Colonic mucosa (tissue), 4 donors: ENCODE measurements at regions not wholly inside any gene's neighbourhood (a gene's known extent, or its start where the extent isn't known, plus 50 kb on each side); places are given as distances from the start of the nearest gene placed in this dataset.

Source experiments
- DNase-seq: peaks from one replicate; pipeline ENCODE4 v3.0.0-alpha.2; 2020
- H3K27ac ChIP-seq: fragments of 200-600 bp; one replicate; pipeline ENCODE4 v1.8.0; 2021
- H3K27me3 ChIP-seq: fragments of 200-600 bp; one replicate; pipeline ENCODE4 v1.8.0; 2021
- H3K36me3 ChIP-seq: fragments of 200-600 bp; one replicate; pipeline ENCODE4 v1.8.0; 2021
- H3K4me1 ChIP-seq: fragments of 200-600 bp; one replicate; pipeline ENCODE4 v1.8.0; 2021; ENCODE audit warnings: mild to moderate bottlenecking
- H3K4me3 ChIP-seq: fragments of 200-600 bp; one replicate; pipeline ENCODE4 v1.8.0; 2021
- H3K9ac ChIP-seq, 2 donors: one replicate each; pipeline ENCODE4 v1.7.0; 2013; ENCODE audit warnings: control low read depth in 2 of 2, low read depth in 2 of 2, low read length in 2 of 2
- H3K9me3 ChIP-seq: fragments of 200-600 bp; one replicate; pipeline ENCODE4 v1.8.0; 2021
- intact Hi-C: fragments of 100-400 bp; cut with DNase I; formaldehyde crosslinking; loops from one replicate; pipeline ENCODE4 v1.14.1; 2022
- TF ChIP-seq, protein P1 (sequence below): fragments of 200-600 bp; IDR thresholded peaks from one replicate; pipeline ENCODE4 v1.8.0; 2022; ENCODE audit warnings: antibody characterized with exemption, mild to moderate bottlenecking
- donor health status: healthy.
- donor health status: DM: no; HTN: no; CAD: no.
- donor health status: DM: no; HTN: no; CAD: no.

DNA sequence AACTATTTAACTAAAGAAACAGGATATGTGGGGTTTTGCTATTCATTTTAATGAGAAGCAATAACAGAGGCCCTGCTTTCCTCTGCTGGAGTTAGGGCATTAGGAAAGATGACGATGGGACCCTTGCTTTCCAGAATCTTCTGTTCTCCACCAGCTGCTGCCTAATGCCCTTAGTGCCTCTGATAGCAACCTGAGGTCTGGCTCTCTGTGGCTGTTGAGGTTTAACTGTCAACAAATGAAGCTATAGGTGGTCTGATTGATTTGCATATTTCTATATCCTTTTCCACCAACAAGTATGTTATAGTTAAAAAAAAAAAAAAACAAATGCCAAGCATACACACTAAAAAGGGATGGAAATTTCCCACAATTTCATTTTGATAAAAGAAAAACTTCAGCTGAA, 115.1 kb upstream of the NCK2 start:
- TF ChIP-seq, protein P1, sequence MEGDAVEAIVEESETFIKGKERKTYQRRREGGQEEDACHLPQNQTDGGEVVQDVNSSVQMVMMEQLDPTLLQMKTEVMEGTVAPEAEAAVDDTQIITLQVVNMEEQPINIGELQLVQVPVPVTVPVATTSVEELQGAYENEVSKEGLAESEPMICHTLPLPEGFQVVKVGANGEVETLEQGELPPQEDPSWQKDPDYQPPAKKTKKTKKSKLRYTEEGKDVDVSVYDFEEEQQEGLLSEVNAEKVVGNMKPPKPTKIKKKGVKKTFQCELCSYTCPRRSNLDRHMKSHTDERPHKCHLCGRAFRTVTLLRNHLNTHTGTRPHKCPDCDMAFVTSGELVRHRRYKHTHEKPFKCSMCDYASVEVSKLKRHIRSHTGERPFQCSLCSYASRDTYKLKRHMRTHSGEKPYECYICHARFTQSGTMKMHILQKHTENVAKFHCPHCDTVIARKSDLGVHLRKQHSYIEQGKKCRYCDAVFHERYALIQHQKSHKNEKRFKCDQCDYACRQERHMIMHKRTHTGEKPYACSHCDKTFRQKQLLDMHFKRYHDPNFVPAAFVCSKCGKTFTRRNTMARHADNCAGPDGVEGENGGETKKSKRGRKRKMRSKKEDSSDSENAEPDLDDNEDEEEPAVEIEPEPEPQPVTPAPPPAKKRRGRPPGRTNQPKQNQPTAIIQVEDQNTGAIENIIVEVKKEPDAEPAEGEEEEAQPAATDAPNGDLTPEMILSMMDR: no peak
- intact Hi-C loops: no loop called here
- no peaks in the 10 kb centered on the region for H3K36me3 ChIP-seq

GRCh38 chr2:105627534-105627933, 117.2 kb upstream of the NCK2 start:
- intact Hi-C loops: no loop called here
- Histone ChIP-seq H3K4me1 (no peaks in the 10 kb centered on the region), H3K27me3 (no peaks in the 10 kb centered on the region), H3K9ac (no peak overlapping the region), H3K4me3 (no peak overlapping the region), H3K36me3 (no peaks in the 10 kb centered on the region), H3K27ac (no peak overlapping the region), H3K9me3 (no peaks in the 10 kb centered on the region)
- TF ChIP-seq, protein P1: no peak
- DNase-seq: no peak

More for the DNA sequence above, 115.1 kb upstream of the NCK2 start:
- Histone ChIP-seq H3K27me3 (no peaks in the 10 kb centered on the region), H3K4me1 (no peaks in the 10 kb centered on the region), H3K27ac (no peak overlapping the region), H3K9me3 (no peaks in the 10 kb centered on the region), H3K9ac (no peak overlapping the region), H3K4me3 (no peak overlapping the region)
- no peak for DNase-seq

- intact Hi-C loops: no loop called here
- no peaks in the 10 kb centered on the region for H3K27me3 ChIP-seq
- no peaks in the 10 kb centered on the region for H3K9me3 ChIP-seq
- H3K4me1 ChIP-seq: no peaks in the 10 kb centered on the region
- no peak overlapping the region for H3K9ac ChIP-seq
- no peak overlapping the region for H3K27ac ChIP-seq
- no peak for DNase-seq
- TF ChIP-seq, protein P1: no peak
- H3K4me3 ChIP-seq: no peak overlapping the region
- no peaks in the 10 kb centered on the region for H3K36me3 ChIP-seq
These were observed 117.8 kb upstream of the NCK2 start for GRCh38 chr2:105626966-105627340.

- Histone ChIP-seq H3K4me1 (no peaks in the 10 kb centered on the region), H3K9me3 (no peaks in the 10 kb centered on the region), H3K4me3 (no peak overlapping the region), H3K9ac (no peak overlapping the region), H3K36me3 (no peaks in the 10 kb centered on the region), H3K27me3 (no peaks in the 10 kb centered on the region), H3K27ac (no peak overlapping the region)
- no peak for DNase-seq
- intact Hi-C loops: no loop called here
- TF ChIP-seq, protein P1: no peak
These were observed 118.3 kb upstream of the NCK2 start for GRCh38 chr2:105626212-105626965.

GRCh38 chr2:105625632-105626031, 119.1 kb upstream of the NCK2 start:
- DNase-seq: no peak
- TF ChIP-seq, protein P1: no peak
- Histone ChIP-seq H3K9me3 (no peaks in the 10 kb centered on the region), H3K27me3 (no peaks in the 10 kb centered on the region), H3K36me3 (no peaks in the 10 kb centered on the region), H3K27ac (no peak overlapping the region), H3K4me3 (no peak overlapping the region), H3K9ac (no peak overlapping the region), H3K4me1 (no peaks in the 10 kb centered on the region)
- intact Hi-C loops: no loop called here
